ENCODE measurements at regions not wholly inside any gene's neighbourhood (a gene's known extent, or its start where the extent isn't known, plus 50 kb on each side); places are given as distances from the start of the nearest gene placed in this dataset.

GRCh38 chr10:114749014-114749413 lies 72.6 kb upstream of the FHIP2A start:
- Histone ChIP-seq H2AFZ (replicated peaks; ENCODE audit: low read length, poor library complexity) (no peak overlapping the region), H3K27ac (ENCODE audit: insufficient read depth, low read length) (no peak overlapping the region), H3K56ac (ENCODE audit: extremely low read depth, insufficient read depth, low read length) (no peak overlapping the region), H3K18ac (ENCODE audit: low read depth, low read length) (no peak overlapping the region), H3K9me3 (ENCODE audit: control insufficient read depth, insufficient read depth, low read length) (no peaks in the 10 kb centered on the region), H2BK120ac (ENCODE audit: low read depth, low read length) (no peak overlapping the region), H3K9ac (ENCODE audit: low read depth, low read length) (no peak overlapping the region), H3K9me1 (ENCODE audit: insufficient read depth, low read length) (0 out of 2 replicates have a peak, but pooled peaks cover 2% of the 10 kb centered on the region), H3K79me1 (ENCODE audit: low read depth in 1 of 2, low read length in 2 of 2) (no peaks in the 10 kb centered on the region), H4K20me1 (ENCODE audit: insufficient read depth, low read length) (no peaks in the 10 kb centered on the region), H3K4me3 (ENCODE audit: insufficient read depth, low read depth, low read length) (no peak overlapping the region), H3K36me3 (ENCODE audit: control insufficient read depth, insufficient read depth, low read length) (no peaks in the 10 kb centered on the region), H4K5ac (ENCODE audit: low read depth, low read length) (no peak overlapping the region), H2AK9ac (replicated peaks; ENCODE audit: low read depth, low read length, poor library complexity) (no peak overlapping the region), H3K4me2 (ENCODE audit: low read depth, low read length) (no peak overlapping the region), H4K8ac (ENCODE audit: low read depth in 2 of 2, low read length in 2 of 2) (no peak overlapping the region), H3K4ac (ENCODE audit: low read depth, low read length) (no peak overlapping the region), H3K27me3 (ENCODE audit: control insufficient read depth, insufficient read depth, low read length) (no peaks in the 10 kb centered on the region), H3K14ac (replicated peaks; ENCODE audit: low read depth, low read length) (no peak overlapping the region), H2BK20ac (ENCODE audit: low read depth, low read length) (no peak overlapping the region), H2BK5ac (ENCODE audit: low read depth, low read length, poor library complexity, severe bottlenecking) (no peak overlapping the region), H2AK5ac (ENCODE audit: low read depth, low read length) (no peak overlapping the region), H3K23ac (ENCODE audit: low read depth, low read length) (no peak overlapping the region), H2BK15ac (ENCODE audit: low read depth, low read length) (no peak overlapping the region), H3K4me1 (ENCODE audit: control insufficient read depth, insufficient read depth, low read length) (peaks cover 9% of the 10 kb centered on the region), H4K91ac (ENCODE audit: insufficient read depth, low read depth, low read length) (no peak overlapping the region)
- ChIA-PET CTCF (no interaction called here), POLR2A (ENCODE audit: unreplicated experiment) (interaction anchor here (0.6 kb wide), 1 partner anchor 84 kb away, joined by 3 read pairs; no protein-coding TSS in a partner anchor)
- BruUV-seq (replicated peaks): no TSS peak
- ATAC-seq (ENCODE audit: low read depth) (no peak), DNase-seq (no peak)
- TF ChIP-seq ELK1 (IDR thresholded peaks at IDR 0.05; ENCODE audit: borderline replicate concordance, low read depth, low read length): no peak
- TF ChIP-seq CEBPB (IDR thresholded peaks at IDR 0.05; ENCODE audit: low read depth, low read length): peak; percentile 35; the same call in 1 of the 2 replicates
- TF ChIP-seq USF2 (IDR thresholded peaks at IDR 0.05; ENCODE audit: low read depth, low read length): no peak
- TF ChIP-seq MAZ (IDR thresholded peaks at IDR 0.05; ENCODE audit: borderline replicate concordance, low read depth, low read length): no peak
- dilution Hi-C loops (cut with HindIII; ENCODE audit: low sequenced_read_pairs, unreplicated experiment): no loop called here
- in situ Hi-C loops (cut with MboI; ENCODE audit: low sequenced_read_pairs): no loop called here
- no CpG with 5 or more reads among the region's 3 CpGs for WGBS, 2 experiments (ENCODE audit: extremely low coverage in 2 of 2, insufficient read length in 1 of 2)
- intact Hi-C loops (cut with micrococcal nuclease): no loop called here
